ENCODE measurements at regions not wholly inside any gene's neighbourhood (a gene's known extent, or its start where the extent isn't known, plus 50 kb on each side); places are given as distances from the start of the nearest gene placed in this dataset.
"Not testable (repeated sequence)": the region's sequence is repeated elsewhere in the genome, so short reads cannot be mapped to it uniquely, and the experiment has no call there.

- no peak for DNase-seq (ENCODE audit: low read depth in 2 of 2)
Measured at GRCh38 chr7:23938215-23938614, 228.2 kb downstream of the STK31 start.

GRCh38 chr7:23938937-23939552 is 229.0 kb downstream of the STK31 start:
- DNase-seq (ENCODE audit: low read depth in 2 of 2) = no peak

- DNase-seq (ENCODE audit: low read depth in 2 of 2) = not testable (repeated sequence)
Measured at GRCh38 chr7:23939747-23940146, 229.7 kb downstream of the STK31 start.

- DNase-seq (ENCODE audit: low read depth in 2 of 2) = no peak
Measured at GRCh38 chr7:23941551-23941950, 231.5 kb downstream of the STK31 start.

- no peak for DNase-seq (ENCODE audit: low read depth in 2 of 2)
Measured at GRCh38 chr7:23942032-23942431, 232.0 kb downstream of the STK31 start.

GRCh38 chr7:23944131-23944530 is 234.1 kb downstream of the STK31 start:
- DNase-seq (ENCODE audit: low read depth in 2 of 2) = no peak

- no peak for DNase-seq (ENCODE audit: low read depth in 2 of 2)
Measured at GRCh38 chr7:23945472-23945871, 235.5 kb downstream of the STK31 start.

GRCh38 chr7:23955145-23955544 is 245.1 kb downstream of the STK31 start:
- no peak for DNase-seq (ENCODE audit: low read depth in 2 of 2)

- no peak for DNase-seq (ENCODE audit: low read depth in 2 of 2)
Measured at GRCh38 chr7:23955600-23956149, 245.7 kb downstream of the STK31 start.

- DNase-seq (ENCODE audit: low read depth in 2 of 2) = no peak
Measured at GRCh38 chr7:23956772-23957576, 247.0 kb downstream of the STK31 start.

GRCh38 chr7:23959821-23960220 is 249.8 kb downstream of the STK31 start:
- no peak for DNase-seq (ENCODE audit: low read depth in 2 of 2)

- no peak for DNase-seq (ENCODE audit: low read depth in 2 of 2)
Measured at GRCh38 chr7:23960361-23960760, 250.3 kb downstream of the STK31 start.

GRCh38 chr7:23963461-23964165 is 253.6 kb downstream of the STK31 start:
- no peak for DNase-seq (ENCODE audit: low read depth in 2 of 2)

- no peak for DNase-seq (ENCODE audit: low read depth in 2 of 2)
Measured at GRCh38 chr7:23964715-23965114, 254.7 kb downstream of the STK31 start.

- no peak for DNase-seq (ENCODE audit: low read depth in 2 of 2)
Measured at GRCh38 chr7:23965296-23965695, 255.3 kb downstream of the STK31 start.

- DNase-seq (ENCODE audit: low read depth in 2 of 2) = no peak
Measured at GRCh38 chr7:23966941-23967340, 256.9 kb downstream of the STK31 start.

GRCh38 chr7:23967949-23968599 is 258.1 kb downstream of the STK31 start:
- DNase-seq (ENCODE audit: low read depth in 2 of 2) = no peak

- no peak for DNase-seq (ENCODE audit: low read depth in 2 of 2)
Measured at GRCh38 chr7:23968791-23969190, 258.8 kb downstream of the STK31 start.

- no peak for DNase-seq (ENCODE audit: low read depth in 2 of 2)
Measured at GRCh38 chr7:23969443-23969842, 259.4 kb downstream of the STK31 start.

GRCh38 chr7:23970193-23970592 is 260.2 kb downstream of the STK31 start:
- no peak for DNase-seq (ENCODE audit: low read depth in 2 of 2)

GRCh38 chr7:23971031-23971430 is 261.0 kb downstream of the STK31 start:
- DNase-seq (ENCODE audit: low read depth in 2 of 2) = no peak

- no peak for DNase-seq (ENCODE audit: low read depth in 2 of 2)
Measured at GRCh38 chr7:23972057-23972456, 262.0 kb downstream of the STK31 start.

Data from activated CD4-positive, alpha-beta T cell treated with anti-CD3 and anti-CD28 coated beads for 24 hours (primary cell).